ENCODE measurements at regions not wholly inside any gene's neighbourhood (a gene's known extent, or its start where the extent isn't known, plus 50 kb on each side); places are given as distances from the start of the nearest gene placed in this dataset.

DNA sequence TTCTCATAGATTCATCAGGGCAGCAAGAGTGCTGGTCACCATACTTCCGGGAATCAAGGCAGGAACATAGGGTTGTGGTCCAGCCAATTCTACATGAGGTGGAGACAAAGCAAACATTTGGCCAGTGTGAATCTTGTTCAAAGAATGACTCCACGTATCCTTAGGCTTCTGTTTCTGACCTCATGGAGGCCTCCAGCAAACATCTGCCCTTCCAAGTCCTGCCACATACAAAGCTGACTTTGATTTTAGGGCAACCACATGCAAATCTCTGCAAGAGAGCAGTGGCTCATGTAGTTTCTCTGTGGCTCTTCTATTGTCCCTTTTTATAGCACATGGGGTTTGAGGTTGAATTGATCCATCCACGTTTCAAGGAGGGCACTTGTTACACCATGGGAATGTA lies 132.1 kb upstream of the MMADHC start:
- TF ChIP-seq EZH2 (IDR thresholded peaks at IDR 0.05; ENCODE audit: low read length) (no peak), CTCF (optimal IDR thresholded peaks at IDR 0.05 in 1 of 3, IDR thresholded peaks at IDR 0.05 in 1 of 3, conservative IDR thresholded peaks at IDR 0.05 in 1 of 3; ENCODE audit: extremely low read depth in 1 of 3, insufficient read depth in 2 of 3, low read length in 3 of 3) (no peak)

Measured in keratinocyte (primary cell).